ENCODE measurements at regions not wholly inside any gene's neighbourhood (a gene's known extent, or its start where the extent isn't known, plus 50 kb on each side); places are given as distances from the start of the nearest gene placed in this dataset.

- POLR2A ChIA-PET (ENCODE audit: partially characterized antibody) = no interaction called here
- H3K4me2 ChIP-seq (ENCODE audit: insufficient read depth in 1 of 2, low read depth in 2 of 2, low read length in 2 of 2) = no peak overlapping the region
- CTCF ChIA-PET (ENCODE audit: partially characterized antibody) = no interaction called here
Measured at GRCh38 chr11:86134580-86135318, 65.9 kb upstream of the PICALM start.

More at GRCh38 chr11:86134580-86135318, 65.9 kb upstream of the PICALM start:
- no peak overlapping the region for H2BK120ac ChIP-seq (replicated peaks; ENCODE audit: low read depth, low read length)
- FAIRE-seq (no peak), DNase-seq (ENCODE audit: low read depth in 1 of 2, low spot score in 2 of 2) (no peak)
- H3K18ac ChIP-seq (ENCODE audit: extremely low read depth, low read length) = no peak overlapping the region
- H3K23ac ChIP-seq (ENCODE audit: insufficient read length) = no peak overlapping the region
- H3K79me1 ChIP-seq (ENCODE audit: low read depth, low read length) = no peaks in the 10 kb centered on the region
- no peaks in the 10 kb centered on the region for H3K79me2 ChIP-seq (ENCODE audit: control insufficient read depth in 1 of 2, insufficient read depth in 2 of 2, low read length in 2 of 2)
- H3K36me3 ChIP-seq (ENCODE audit: control insufficient read depth in 2 of 4, insufficient read depth in 4 of 4, low read length in 3 of 4) = no peaks in the 10 kb centered on the region
- H4K5ac ChIP-seq (ENCODE audit: insufficient read length, low read depth, low read length) = no peak overlapping the region
- H3K27ac ChIP-seq (ENCODE audit: low read depth, low read length) = no peak overlapping the region
- no peak overlapping the region for H2AK5ac ChIP-seq (ENCODE audit: low read depth, low read length)
- H3K56ac ChIP-seq (replicated peaks; ENCODE audit: insufficient read length, low read depth, low read length) = no peak overlapping the region
- H2AFZ ChIP-seq (ENCODE audit: low read length) = no peak overlapping the region
- H2BK20ac ChIP-seq (ENCODE audit: low read length) = no peak overlapping the region
- no peak overlapping the region for H4K8ac ChIP-seq (ENCODE audit: extremely low read depth, insufficient read depth, low read length)
- no peaks in the 10 kb centered on the region for H3K4me1 ChIP-seq (replicated peaks in 1 of 4; ENCODE audit: control insufficient read depth in 3 of 4, insufficient read depth in 4 of 4, low read length in 3 of 4)
- WGBS, 2 experiments (ENCODE audit: extremely low coverage in 1 of 2, insufficient coverage in 1 of 2, insufficient read length in 1 of 2, insufficient replicate concordance in 2 of 2, low coverage in 1 of 2, low lambda C conversion rate in 2 of 2, missing lambda C conversion rate in 1 of 2) = 95% methylated on average over 3 of the region's 3 CpGs; no CpG with 5 or more reads in 1 of the 2 experiments
- H3K4ac ChIP-seq (replicated peaks; ENCODE audit: insufficient read length, low read depth, low read length) = no peak overlapping the region
- H4K20me1 ChIP-seq (replicated peaks in 1 of 2; ENCODE audit: control insufficient read depth in 1 of 2, insufficient read depth in 2 of 2, low read length in 2 of 2) = no peaks in the 10 kb centered on the region
- H2BK12ac ChIP-seq (ENCODE audit: low read depth, low read length) = no peak overlapping the region
- no peak overlapping the region for H3K9ac ChIP-seq (replicated peaks in 1 of 4; ENCODE audit: extremely low read depth in 1 of 4, low read depth in 3 of 4, low read length in 3 of 4)
- H3K4me3 ChIP-seq (ENCODE audit: extremely low read depth in 1 of 4, insufficient read depth in 2 of 4, low read depth in 3 of 4, low read length in 4 of 4) = no peak overlapping the region
- H4K91ac ChIP-seq (replicated peaks; ENCODE audit: insufficient read length, low read length) = no peak overlapping the region
- H3K14ac ChIP-seq (ENCODE audit: insufficient read length) = no peak overlapping the region
- H3K27me3 ChIP-seq (replicated peaks in 1 of 4; ENCODE audit: control insufficient read depth in 3 of 4, extremely low read depth in 1 of 4, insufficient read depth in 3 of 4, low read length in 3 of 4) = no peaks in the 10 kb centered on the region
- TF ChIP-seq RAD21 (IDR thresholded peaks at IDR 0.05 in 1 of 2, conservative IDR thresholded peaks at IDR 0.05 in 1 of 2; ENCODE audit: low read depth in 2 of 2, low read length in 2 of 2) = no peak
- TF ChIP-seq MAX (IDR thresholded peaks at IDR 0.05) = no peak
- TF ChIP-seq EZH2 (IDR thresholded peaks at IDR 0.05; ENCODE audit: low read depth, low read length, severe bottlenecking) = no peak
- TF ChIP-seq JUN (IDR thresholded peaks at IDR 0.05; ENCODE audit: low read depth, low read length) = no peak
- TF ChIP-seq SP4 (IDR thresholded peaks at IDR 0.05; ENCODE audit: low read length) = no peak
- TF ChIP-seq HDAC2 (IDR thresholded peaks at IDR 0.05; ENCODE audit: borderline replicate concordance in 1 of 2, low read depth in 2 of 2, low read length in 2 of 2) = no peak
- TF ChIP-seq PHF8 (conservative IDR thresholded peaks at IDR 0.05; ENCODE audit: low read depth, low read length) = no peak
- no peak for TF ChIP-seq HDAC6 (IDR thresholded peaks at IDR 0.05; ENCODE audit: low read depth, low read length)
- TF ChIP-seq KDM5A (IDR thresholded peaks at IDR 0.05; ENCODE audit: low read length) = no peak
- no peak for TF ChIP-seq KDM4A (IDR thresholded peaks at IDR 0.05; ENCODE audit: low read depth, low read length, severe bottlenecking)
- no peak for TF ChIP-seq ATF3 (IDR thresholded peaks at IDR 0.05; ENCODE audit: insufficient read depth, low read depth, low read length)
- TF ChIP-seq TAF7 (optimal IDR thresholded peaks at IDR 0.05; ENCODE audit: borderline replicate concordance, low read depth, low read length) = no peak
- no peaks in the 10 kb centered on the region for H3K23me2 ChIP-seq (ENCODE audit: low read depth, low read length)
- no peak overlapping the region for H2BK5ac ChIP-seq (ENCODE audit: low read depth, low read length)
- no peaks in the 10 kb centered on the region for H3K9me3 ChIP-seq (ENCODE audit: insufficient read depth in 2 of 2, low read depth in 1 of 2, low read length in 1 of 2)
- no peak overlapping the region for H2BK15ac ChIP-seq (ENCODE audit: low read length)
